CD14-positive monocyte (primary cell): ENCODE measurements at regions not wholly inside any gene's neighbourhood (a gene's known extent, or its start where the extent isn't known, plus 50 kb on each side); places are given as distances from the start of the nearest gene placed in this dataset.

Experiments
- DNase-seq, 3 donors: peaks; one replicate each; pipeline ENCODE4 v3.0.0-alpha.2; 2011 to 2022
- H2AFZ ChIP-seq: 2 replicates; pipeline ENCODE4 v1.6.0; 2012; ENCODE audit warnings: mild to moderate bottlenecking, low read depth, low read length, inconsistent platforms; ENCODE audit not compliant: insufficient read depth, poor library complexity, severe bottlenecking
- H3K27ac ChIP-seq, 2 donors: 1 replicate in 1 of 2; 2 replicates in 1 of 2; pipeline ENCODE4 v1.5.1; 2012 to 2013; ENCODE audit warnings: low read length in 2 of 2, control low read depth in 1 of 2, inconsistent platforms in 1 of 2, low read depth in 1 of 2, mild to moderate bottlenecking in 1 of 2
- H3K27me3 ChIP-seq, 2 donors: one replicate each; pipeline versions ENCODE4 v1.6.0 to v1.6.1; 2011 to 2013; ENCODE audit warnings: low read length in 2 of 2; ENCODE audit not compliant: control insufficient read depth in 2 of 2, insufficient read depth in 2 of 2
- H3K36me3 ChIP-seq, 2 donors: replicated peaks in 1 of 2; 1 replicate in 1 of 2; 2 replicates in 1 of 2; pipeline versions ENCODE4 v1.5.1 to v1.6.1; 2012 to 2013; ENCODE audit warnings: low read length in 2 of 2, control low read depth in 1 of 2, inconsistent platforms in 1 of 2, mild to moderate bottlenecking in 1 of 2; ENCODE audit not compliant: insufficient read depth in 2 of 2, control insufficient read depth in 1 of 2
- H3K4me1 ChIP-seq, 2 donors: 1 replicate in 1 of 2; 2 replicates in 1 of 2; pipeline versions ENCODE4 v1.5.1 to v1.6.1; 2012 to 2013; ENCODE audit warnings: low read length in 2 of 2, control low read depth in 1 of 2, inconsistent platforms in 1 of 2, mild to moderate bottlenecking in 1 of 2, moderate library complexity in 1 of 2; ENCODE audit not compliant: insufficient read depth in 2 of 2, control insufficient read depth in 1 of 2
- H3K4me2 ChIP-seq: replicated peaks from 2 replicates; pipeline ENCODE3; 2012; ENCODE audit warnings: low read length, moderate library complexity, mild to moderate bottlenecking; ENCODE audit not compliant: poor library complexity, severe bottlenecking; ENCODE audit errors: extremely low read depth
- H3K4me3 ChIP-seq, 3 experiments: fragments of 200-600 bp in 1 of 3; sonication (generic) in 1 of 3; replicated peaks in 1 of 3; 1 replicate in 2 of 3; 2 replicates in 1 of 3; pipeline ENCODE4 v1.5.1; 2011 to 2013; ENCODE audit warnings: low read length in 3 of 3, mild to moderate bottlenecking in 3 of 3, control low read depth in 2 of 3, low read depth in 2 of 3, inconsistent platforms in 1 of 3, moderate library complexity in 1 of 3
- H3K79me2 ChIP-seq: 2 replicates; pipeline ENCODE4 v1.6.0; 2012; ENCODE audit warnings: mild to moderate bottlenecking, control low read depth, inconsistent platforms, low read length, moderate library complexity; ENCODE audit not compliant: insufficient read depth
- H3K9ac ChIP-seq: 2 replicates; pipeline ENCODE4 v1.6.0; 2017; ENCODE audit warnings: low read length, mild to moderate bottlenecking; ENCODE audit not compliant: insufficient read depth, poor library complexity, severe bottlenecking
- H3K9me3 ChIP-seq, 2 donors: replicated peaks in 1 of 2; 1 replicate in 1 of 2; 2 replicates in 1 of 2; pipeline versions ENCODE4 v1.5.1 to v1.6.1; 2012 to 2013; ENCODE audit warnings: low read length in 2 of 2, control low read depth in 1 of 2; ENCODE audit not compliant: control insufficient read depth in 1 of 2, insufficient read depth in 1 of 2
- H4K20me1 ChIP-seq: 2 replicates; pipeline ENCODE4 v1.6.0; 2012; ENCODE audit warnings: mild to moderate bottlenecking, low read length, control low read depth, moderate library complexity; ENCODE audit not compliant: insufficient read depth
- H3K27ac Mint-ChIP-seq, 7 donors: one replicate each; pipeline ENCODE4 v1.8.0; 2020; ENCODE audit warnings: mild to moderate bottlenecking in 7 of 7, mixed read lengths in 7 of 7, moderate library complexity in 6 of 7, inconsistent platforms in 2 of 7
- H3K27me3 Mint-ChIP-seq, 3 donors: one replicate each; pipeline ENCODE4 v1.8.0; 2021 to 2022; ENCODE audit warnings: low read depth in 3 of 3, mild to moderate bottlenecking in 3 of 3, mixed read lengths in 3 of 3, moderate library complexity in 3 of 3, inconsistent platforms in 1 of 3
- H3K36me3 Mint-ChIP-seq, 2 donors: one replicate each; pipeline ENCODE4 v1.8.0; 2020; ENCODE audit warnings: mixed read lengths in 2 of 2, inconsistent platforms in 1 of 2, mild to moderate bottlenecking in 1 of 2
- H3K4me1 Mint-ChIP-seq: one replicate; pipeline ENCODE4 v1.8.0; 2020; ENCODE audit warnings: mild to moderate bottlenecking, mixed read lengths
- H3K4me3 Mint-ChIP-seq, 2 donors: one replicate each; pipeline ENCODE4 v1.8.0; 2020; ENCODE audit warnings: mild to moderate bottlenecking in 2 of 2, mixed read lengths in 2 of 2, moderate library complexity in 1 of 2
- H3K9me3 Mint-ChIP-seq, 7 donors: one replicate each; pipeline ENCODE4 v1.8.0; 2020 to 2022; ENCODE audit warnings: mixed read lengths in 7 of 7, mild to moderate bottlenecking in 6 of 7, moderate library complexity in 6 of 7, inconsistent platforms in 2 of 7
- CTCF ChIP-seq: fragments of 200-600 bp; IDR thresholded peaks from one replicate; pipeline ENCODE4 v1.8.0; 2022; ENCODE audit warnings: antibody characterized with exemption, mild to moderate bottlenecking
- WGBS: methylation state at CpG from one replicate; pipeline ENCODE4 v1.1.5; 2013; ENCODE audit warnings: missing lambda C conversion rate; ENCODE audit not compliant: insufficient coverage; 5-methylcytosine and 5-hydroxymethylcytosine counted together
- intact Hi-C, 2 donors: fragments of 100-400 bp; cut with micrococcal nuclease; formaldehyde crosslinking; loops; one replicate each; pipeline versions ENCODE4 v1.15.0 to v1.15.1; 2023

GRCh38 chr11:23143022-23143421 is 282.7 kb upstream of the CCDC179 start:
- intact Hi-C loops, result no loop called here
- H3K9me3 Mint-ChIP-seq, result peaks cover 0 to 4% (median 2%) of the 10 kb centered on the region in 7 donors
- no peak overlapping the region for H3K27ac Mint-ChIP-seq
- Histone ChIP-seq H3K9ac (no peak overlapping the region), H3K4me2 (no peak overlapping the region), H3K9me3 (no peaks in the 10 kb centered on the region), H3K79me2 (no peaks in the 10 kb centered on the region), H4K20me1 (no peaks in the 10 kb centered on the region), H2AFZ (no peak overlapping the region), H3K4me1 (no peaks in the 10 kb centered on the region), H3K4me3 (no peak overlapping the region), H3K27ac (no peak overlapping the region), H3K36me3 (no peaks in the 10 kb centered on the region), H3K27me3 (no peaks in the 10 kb centered on the region)
- DNase-seq, result no peak
- WGBS, result no CpG with 5 or more reads among the region's 2 CpGs
- no peaks in the 10 kb centered on the region for H3K4me1 Mint-ChIP-seq
- no peak for TF ChIP-seq CTCF
- no peak overlapping the region for H3K4me3 Mint-ChIP-seq
- H3K36me3 Mint-ChIP-seq, result no peaks in the 10 kb centered on the region
- H3K27me3 Mint-ChIP-seq, result no peaks in the 10 kb centered on the region

- Mint-ChIP-seq H3K27me3 (no peaks in the 10 kb centered on the region), H3K4me1 (no peaks in the 10 kb centered on the region), H3K9me3 (peaks cover 0 to 3% (median 0%) of the 10 kb centered on the region in 7 donors), H3K27ac (no peak overlapping the region), H3K36me3 (no peaks in the 10 kb centered on the region), H3K4me3 (no peak overlapping the region)
- no peak for DNase-seq
- Histone ChIP-seq H3K79me2 (no peaks in the 10 kb centered on the region), H2AFZ (no peak overlapping the region), H3K4me2 (no peak overlapping the region), H4K20me1 (no peaks in the 10 kb centered on the region), H3K27me3 (no peaks in the 10 kb centered on the region), H3K4me3 (no peak overlapping the region), H3K36me3 (no peaks in the 10 kb centered on the region), H3K4me1 (no peaks in the 10 kb centered on the region), H3K27ac (no peak overlapping the region), H3K9ac (no peak overlapping the region), H3K9me3 (no peaks in the 10 kb centered on the region)
- WGBS, result no CpG with 5 or more reads among the region's 2 CpGs
- intact Hi-C loops, result no loop called here
- no peak for TF ChIP-seq CTCF
Measured at GRCh38 chr11:23151819-23152218, 291.5 kb upstream of the CCDC179 start.
